GOT3 (cell line): ENCODE measurements at regions not wholly inside any gene's neighbourhood (a gene's known extent, or its start where the extent isn't known, plus 50 kb on each side); places are given as distances from the start of the nearest gene placed in this dataset.

Source experiments
- DNase-seq: peaks from one replicate; lab custom pipeline; 2025; ENCODE audit warnings: mixed read lengths; lab: John Stamatoyannopoulos, UW

GRCh38 chr2:81942136-81942680, 1637.7 kb upstream of the LRRTM1 start:
- no peak for DNase-seq

GRCh38 chr2:81940266-81940955, 1635.9 kb upstream of the LRRTM1 start:
- no peak for DNase-seq

- DNase-seq: no peak
These were observed 1633.4 kb upstream of the LRRTM1 start for GRCh38 chr2:81937944-81938343.

- no peak for DNase-seq
These were observed 1599.0 kb upstream of the LRRTM1 start for GRCh38 chr2:81903534-81903933.

GRCh38 chr2:81901017-81901416, 1596.5 kb upstream of the LRRTM1 start:
- DNase-seq: no peak

- DNase-seq: no peak
These were observed 1591.2 kb upstream of the LRRTM1 start for GRCh38 chr2:81895620-81896250.

- DNase-seq: no peak
These were observed 1590.0 kb upstream of the LRRTM1 start for GRCh38 chr2:81894451-81894990.

GRCh38 chr2:81876624-81877023, 1572.1 kb upstream of the LRRTM1 start:
- DNase-seq: no peak

GRCh38 chr2:81872006-81872405, 1567.5 kb upstream of the LRRTM1 start:
- no peak for DNase-seq

- no peak for DNase-seq
These were observed 1565.6 kb upstream of the LRRTM1 start for GRCh38 chr2:81870119-81870518.

GRCh38 chr2:81858998-81859397, 1554.4 kb upstream of the LRRTM1 start:
- DNase-seq: no peak

- DNase-seq: no peak
These were observed 1548.8 kb upstream of the LRRTM1 start for GRCh38 chr2:81853341-81853740.

GRCh38 chr2:81852651-81853050, 1548.1 kb upstream of the LRRTM1 start:
- no peak for DNase-seq

- DNase-seq: no peak
These were observed 1535.2 kb upstream of the LRRTM1 start for GRCh38 chr2:81839780-81840179.

GRCh38 chr2:81835321-81836000, 1530.9 kb upstream of the LRRTM1 start:
- no peak for DNase-seq

- DNase-seq: no peak
These were observed 1482.3 kb upstream of the LRRTM1 start for GRCh38 chr2:81786811-81787210.

- DNase-seq: no peak
These were observed 1462.8 kb upstream of the LRRTM1 start for GRCh38 chr2:81767187-81767912.

GRCh38 chr2:81747481-81748070, 1443.0 kb upstream of the LRRTM1 start:
- no peak for DNase-seq

GRCh38 chr2:81739966-81740365, 1435.4 kb upstream of the LRRTM1 start:
- DNase-seq: no peak

GRCh38 chr2:81734981-81735380, 1430.4 kb upstream of the LRRTM1 start:
- DNase-seq: no peak

GRCh38 chr2:81714817-81715216, 1410.3 kb upstream of the LRRTM1 start:
- no peak for DNase-seq

- DNase-seq: no peak
These were observed 1402.3 kb upstream of the LRRTM1 start for GRCh38 chr2:81706856-81707255.
